ENCODE measurements at regions not wholly inside any gene's neighbourhood (a gene's known extent, or its start where the extent isn't known, plus 50 kb on each side); places are given as distances from the start of the nearest gene placed in this dataset.

DNA sequence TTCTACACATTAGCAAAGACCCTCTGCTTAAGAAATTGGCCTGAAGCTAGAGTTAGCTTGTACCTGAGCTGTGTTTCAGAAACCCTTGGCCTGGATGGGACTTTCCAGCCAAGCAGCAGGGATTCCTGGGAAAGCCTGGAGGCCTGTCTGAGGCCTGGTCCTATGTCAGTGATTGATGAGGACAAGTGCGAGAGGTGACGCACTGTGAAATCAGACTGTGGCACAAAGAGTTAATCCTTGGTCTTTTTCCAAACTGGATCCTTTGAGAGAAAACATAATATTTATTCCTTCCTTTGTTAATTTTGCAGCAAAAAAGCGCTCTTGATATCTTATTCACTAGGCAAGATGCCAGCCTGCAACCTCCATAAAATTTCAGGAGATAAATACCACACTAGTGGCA lies 225.0 kb upstream of the ATP11B start:
- no peak for DNase-seq
- Histone ChIP-seq H3K4me3 (ENCODE audit: low read length) (no peak overlapping the region), H3K36me3 (ENCODE audit: control insufficient read depth, insufficient read depth, low read length) (no peaks in the 10 kb centered on the region), H3K27ac (ENCODE audit: low read length) (no peak overlapping the region), H3K9me3 (ENCODE audit: control insufficient read depth, low read depth, low read length) (no peaks in the 10 kb centered on the region), H3K27me3 (ENCODE audit: control insufficient read depth, insufficient read depth, low read length) (no peaks in the 10 kb centered on the region), H3K4me1 (ENCODE audit: control insufficient read depth, insufficient read depth, low read length) (no peaks in the 10 kb centered on the region)
- 100% methylated on average over 2 of the region's 3 CpGs for WGBS (ENCODE audit: insufficient coverage, low lambda C conversion rate)

DNA sequence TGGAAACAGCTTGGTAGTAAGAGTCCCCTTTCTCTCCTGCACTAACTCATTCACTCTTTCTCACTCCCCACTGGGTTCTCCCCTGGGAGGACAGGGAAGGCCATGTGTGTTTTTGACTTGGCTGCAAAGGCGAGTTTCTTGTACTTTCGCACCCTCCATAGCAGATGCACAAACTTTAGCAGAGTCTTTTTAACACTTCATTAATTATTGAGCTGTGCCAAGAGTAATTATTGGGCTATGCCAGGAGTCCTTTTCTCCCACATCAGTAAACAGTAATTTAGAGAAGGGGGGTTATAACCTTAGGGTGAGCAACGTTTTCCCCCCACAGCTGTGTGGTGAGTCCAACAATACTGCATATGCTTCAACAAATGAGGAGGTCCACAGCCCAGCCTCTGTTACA lies 224.4 kb upstream of the ATP11B start:
- H3K27ac ChIP-seq (ENCODE audit: low read length) = no peak overlapping the region
- H3K36me3 ChIP-seq (ENCODE audit: control insufficient read depth, insufficient read depth, low read length) = no peaks in the 10 kb centered on the region
- no peak overlapping the region for H3K4me3 ChIP-seq (ENCODE audit: low read length)
- no peaks in the 10 kb centered on the region for H3K9me3 ChIP-seq (ENCODE audit: control insufficient read depth, low read depth, low read length)
- DNase-seq = no peak
- H3K27me3 ChIP-seq (ENCODE audit: control insufficient read depth, insufficient read depth, low read length) = no peaks in the 10 kb centered on the region
- 80% methylated on average over 1 of the region's 3 CpGs for WGBS (ENCODE audit: insufficient coverage, low lambda C conversion rate)
- no peaks in the 10 kb centered on the region for H3K4me1 ChIP-seq (ENCODE audit: control insufficient read depth, insufficient read depth, low read length)

DNA sequence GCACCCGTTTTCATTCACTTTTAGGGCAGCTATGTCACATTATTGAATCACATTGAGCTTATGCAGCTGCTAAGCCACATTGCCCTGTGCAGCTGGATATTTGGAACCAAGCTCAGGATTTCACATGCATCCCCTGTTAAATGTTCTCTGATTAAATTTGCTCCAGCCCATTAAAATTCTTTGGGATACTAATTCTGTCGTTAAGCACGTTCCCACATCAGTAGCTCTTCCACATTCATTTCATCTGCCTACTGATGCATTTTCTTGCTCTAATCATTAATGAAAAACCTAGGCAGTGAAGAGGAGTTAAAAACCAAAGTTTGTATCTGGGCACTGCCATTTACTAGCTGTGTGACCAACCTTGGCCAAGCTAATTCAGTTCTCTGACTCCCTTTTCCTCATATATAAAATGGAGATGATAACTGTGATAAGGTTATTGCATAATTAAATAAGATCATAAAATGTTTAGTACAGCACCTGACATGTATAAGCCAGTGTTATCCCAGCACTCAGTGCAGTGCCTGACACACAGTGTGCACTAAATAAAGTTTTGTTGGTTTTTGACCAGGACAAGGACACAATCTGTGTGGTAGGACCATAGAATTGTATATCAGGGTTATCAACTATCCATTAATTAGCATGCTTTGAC lies 222.2 kb upstream of the ATP11B start:
- no peaks in the 10 kb centered on the region for H3K4me1 ChIP-seq (ENCODE audit: control insufficient read depth, insufficient read depth, low read length)
- 48% methylated on average over 2 of the region's 3 CpGs for WGBS (ENCODE audit: insufficient coverage, low lambda C conversion rate)
- peak in 1 of 2 donors; percentile 2 for DNase-seq
- no peak overlapping the region for H3K27ac ChIP-seq (ENCODE audit: low read length)
- no peaks in the 10 kb centered on the region for H3K27me3 ChIP-seq (ENCODE audit: control insufficient read depth, insufficient read depth, low read length)
- H3K36me3 ChIP-seq (ENCODE audit: control insufficient read depth, insufficient read depth, low read length) = no peaks in the 10 kb centered on the region
- H3K9me3 ChIP-seq (ENCODE audit: control insufficient read depth, low read depth, low read length) = no peaks in the 10 kb centered on the region
- H3K4me3 ChIP-seq (ENCODE audit: low read length) = no peak overlapping the region

DNA sequence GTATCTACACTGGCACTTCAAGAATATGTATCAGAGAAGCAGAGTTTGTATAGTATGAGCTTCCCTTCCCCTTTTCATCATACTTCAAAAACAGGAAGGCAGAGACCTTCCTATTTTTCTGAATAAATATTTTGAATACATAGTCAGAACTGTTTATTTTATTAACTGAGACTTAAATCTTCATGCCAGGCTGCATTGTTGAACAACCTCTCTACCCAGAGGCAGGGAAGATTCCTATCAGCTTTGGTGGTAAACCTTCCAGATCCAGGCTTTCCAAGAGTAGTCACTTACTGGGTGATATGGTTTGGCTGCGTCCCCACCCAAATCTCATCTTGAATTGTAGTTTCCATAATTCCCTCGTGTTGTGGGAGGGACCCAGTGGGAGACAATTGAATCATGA lies 217.4 kb upstream of the ATP11B start:
- Histone ChIP-seq H3K36me3 (ENCODE audit: control insufficient read depth, insufficient read depth, low read length) (no peaks in the 10 kb centered on the region), H3K9me3 (ENCODE audit: control insufficient read depth, low read depth, low read length) (no peaks in the 10 kb centered on the region), H3K27me3 (ENCODE audit: control insufficient read depth, insufficient read depth, low read length) (no peaks in the 10 kb centered on the region), H3K4me3 (ENCODE audit: low read length) (no peak overlapping the region), H3K4me1 (ENCODE audit: control insufficient read depth, insufficient read depth, low read length) (no peaks in the 10 kb centered on the region), H3K27ac (ENCODE audit: low read length) (no peak overlapping the region)
- WGBS (ENCODE audit: insufficient coverage, low lambda C conversion rate) = no CpG with 5 or more reads among the region's 2 CpGs
- DNase-seq = no peak

DNA sequence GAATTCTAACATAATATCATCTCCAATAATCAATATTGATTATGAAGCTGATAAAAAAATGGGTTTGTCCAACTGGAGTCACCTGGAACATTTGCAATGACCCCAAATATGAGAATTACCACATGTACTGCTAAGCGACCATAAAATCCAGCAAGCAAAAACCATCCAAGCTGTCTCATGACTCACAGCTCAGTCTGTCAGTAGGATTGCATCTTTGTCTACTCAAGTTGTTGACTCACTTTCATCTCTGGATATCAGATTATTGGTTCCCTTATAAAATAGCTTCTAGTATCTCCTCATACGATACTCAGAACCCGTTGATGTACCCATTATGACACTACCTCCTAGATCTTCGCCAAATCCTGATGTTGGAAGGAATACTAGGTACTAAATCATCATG lies 209.8 kb upstream of the ATP11B start:
- no peaks in the 10 kb centered on the region for H3K36me3 ChIP-seq (ENCODE audit: control insufficient read depth, insufficient read depth, low read length)
- H3K9me3 ChIP-seq (ENCODE audit: control insufficient read depth, low read depth, low read length) = no peaks in the 10 kb centered on the region
- DNase-seq = no peak
- peaks cover 2% of the 10 kb centered on the region for H3K4me1 ChIP-seq (ENCODE audit: control insufficient read depth, insufficient read depth, low read length)
- H3K27me3 ChIP-seq (ENCODE audit: control insufficient read depth, insufficient read depth, low read length) = no peaks in the 10 kb centered on the region
- no peak overlapping the region for H3K27ac ChIP-seq (ENCODE audit: low read length)
- no peak overlapping the region for H3K4me3 ChIP-seq (ENCODE audit: low read length)
- WGBS (ENCODE audit: insufficient coverage, low lambda C conversion rate) = 79% methylated on average over 3 of the region's 4 CpGs

DNA sequence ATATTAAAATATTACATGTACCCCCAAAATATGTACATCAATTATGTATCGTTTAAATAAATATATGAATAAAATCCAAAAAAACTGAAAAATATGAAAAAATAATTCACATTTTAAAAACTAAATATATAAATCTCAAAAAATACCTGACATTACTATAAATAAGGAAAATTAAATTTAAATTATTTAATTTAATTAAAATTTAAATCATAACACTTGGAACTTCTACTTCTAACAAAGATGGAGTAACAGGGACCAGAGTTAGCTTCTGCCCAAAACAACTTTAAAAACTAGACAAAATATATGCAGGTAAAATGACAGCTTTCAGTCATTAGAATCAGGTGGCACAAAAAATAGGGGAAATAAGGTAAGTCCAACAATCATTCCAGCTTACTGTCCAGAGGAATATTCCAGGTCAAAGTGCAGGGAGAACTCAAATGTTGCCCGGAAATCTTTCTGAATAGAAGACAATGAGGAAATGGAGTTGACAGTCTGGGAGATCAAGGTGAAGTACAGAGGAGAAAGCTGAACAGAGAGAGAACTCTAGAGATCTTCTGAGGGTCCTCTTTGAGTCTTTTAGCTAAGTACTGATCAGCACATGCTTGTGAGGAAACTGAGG lies 207.7 kb upstream of the ATP11B start:
- WGBS (ENCODE audit: insufficient coverage, low lambda C conversion rate) = 58% methylated on average over 2 of the region's 2 CpGs

DNA sequence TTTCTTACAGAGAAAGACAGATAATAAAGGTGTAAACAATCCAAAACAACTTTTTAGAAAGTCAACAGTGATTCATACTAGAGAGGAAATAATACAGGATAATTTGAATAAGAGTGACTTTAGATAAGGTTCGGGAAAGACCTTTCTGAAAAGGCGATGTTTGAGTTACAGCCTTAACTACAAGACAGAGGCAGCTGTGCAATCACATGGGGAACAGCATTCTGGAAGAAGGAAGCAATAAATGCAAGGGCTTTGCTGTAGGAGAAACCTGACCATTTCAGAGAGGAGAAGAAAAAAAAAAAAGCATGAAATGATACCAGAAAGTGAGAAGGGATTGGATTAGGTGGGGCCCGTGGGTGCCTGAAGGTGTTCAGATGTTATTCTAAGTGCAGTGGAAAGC lies 200.6 kb upstream of the ATP11B start:
- Histone ChIP-seq H3K36me3 (ENCODE audit: control insufficient read depth, insufficient read depth, low read length) (no peaks in the 10 kb centered on the region), H3K27ac (ENCODE audit: low read length) (no peak overlapping the region), H3K4me1 (ENCODE audit: control insufficient read depth, insufficient read depth, low read length) (no peaks in the 10 kb centered on the region), H3K4me3 (ENCODE audit: low read length) (no peak overlapping the region), H3K27me3 (ENCODE audit: control insufficient read depth, insufficient read depth, low read length) (no peaks in the 10 kb centered on the region), H3K9me3 (ENCODE audit: control insufficient read depth, low read depth, low read length) (no peaks in the 10 kb centered on the region)
- WGBS (ENCODE audit: insufficient coverage, low lambda C conversion rate) = 80% methylated on average over 2 of the region's 3 CpGs
- DNase-seq = no peak

More for the DNA sequence above, 207.7 kb upstream of the ATP11B start:
- Histone ChIP-seq H3K27me3 (ENCODE audit: control insufficient read depth, insufficient read depth, low read length) (no peaks in the 10 kb centered on the region), H3K27ac (ENCODE audit: low read length) (peak overlapping the region; percentile 11), H3K36me3 (ENCODE audit: control insufficient read depth, insufficient read depth, low read length) (no peaks in the 10 kb centered on the region), H3K4me3 (ENCODE audit: low read length) (no peak overlapping the region), H3K4me1 (ENCODE audit: control insufficient read depth, insufficient read depth, low read length) (peaks cover 2% of the 10 kb centered on the region), H3K9me3 (ENCODE audit: control insufficient read depth, low read depth, low read length) (no peaks in the 10 kb centered on the region)
- DNase-seq = peak in 1 of 2 donors; percentile 52

DNA sequence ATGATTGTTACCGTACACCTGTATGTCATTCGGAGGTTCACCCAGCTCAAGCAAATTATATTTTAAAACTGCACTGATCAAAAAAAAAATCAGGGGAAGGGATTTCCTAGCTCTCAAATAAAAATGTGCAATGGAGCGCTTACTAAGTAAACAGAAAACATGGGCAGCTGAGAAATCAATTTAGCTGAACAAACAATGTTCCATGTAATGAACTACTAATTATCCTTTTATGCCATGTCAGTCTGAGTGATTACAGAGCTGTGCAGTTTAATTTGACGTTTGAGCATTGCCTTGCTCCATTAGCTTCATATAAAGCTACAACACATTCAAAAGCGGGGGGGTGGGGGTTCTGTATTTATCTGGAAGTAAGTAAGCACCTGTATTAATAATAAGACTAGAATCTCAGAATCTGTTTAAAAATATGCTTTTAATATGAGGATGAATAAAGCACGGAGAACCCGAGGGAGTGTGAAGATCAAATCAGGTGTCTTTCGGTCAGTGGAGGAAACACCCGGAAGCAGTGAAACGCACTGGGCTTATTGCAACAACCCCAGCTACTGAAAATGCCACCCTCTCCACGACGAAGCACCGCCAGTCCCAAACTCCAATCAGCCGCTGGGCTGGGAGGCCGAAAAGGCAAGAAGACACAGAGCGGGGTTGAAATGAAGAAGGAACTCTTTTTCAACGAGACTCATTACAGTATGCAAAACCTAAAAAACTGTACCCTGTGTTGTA lies 196.5 kb upstream of the ATP11B start:
- WGBS (ENCODE audit: insufficient coverage, low lambda C conversion rate) = 100% methylated on average over 1 of the region's 17 CpGs
- Histone ChIP-seq H3K27ac (ENCODE audit: low read length) (no peak overlapping the region), H3K9me3 (ENCODE audit: control insufficient read depth, low read depth, low read length) (no peaks in the 10 kb centered on the region), H3K4me1 (ENCODE audit: control insufficient read depth, insufficient read depth, low read length) (no peaks in the 10 kb centered on the region), H3K36me3 (ENCODE audit: control insufficient read depth, insufficient read depth, low read length) (no peaks in the 10 kb centered on the region), H3K27me3 (ENCODE audit: control insufficient read depth, insufficient read depth, low read length) (no peaks in the 10 kb centered on the region), H3K4me3 (ENCODE audit: low read length) (no peak overlapping the region)
- no peak for DNase-seq

DNA sequence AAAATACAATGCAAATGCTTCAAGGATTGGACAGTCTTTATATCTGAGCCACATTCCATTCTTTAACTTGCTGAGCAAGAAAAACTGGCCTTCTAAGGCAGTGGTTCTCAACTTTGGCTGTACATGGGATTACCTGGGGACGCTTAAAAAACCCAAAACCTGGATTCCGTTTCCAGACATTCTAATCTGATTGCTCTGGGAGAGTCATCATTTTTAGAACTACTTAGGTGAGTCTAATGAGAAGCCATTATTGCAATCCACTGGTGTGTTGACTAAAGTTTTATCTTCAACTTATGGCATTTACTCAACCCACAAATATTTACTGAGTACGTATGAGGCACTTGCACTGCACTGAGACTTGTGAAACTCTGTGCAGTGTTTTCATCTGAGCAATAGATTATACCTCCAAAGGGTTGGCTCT lies 195.7 kb upstream of the ATP11B start:
- Histone ChIP-seq H3K9me3 (ENCODE audit: control insufficient read depth, low read depth, low read length) (no peaks in the 10 kb centered on the region), H3K27me3 (ENCODE audit: control insufficient read depth, insufficient read depth, low read length) (no peaks in the 10 kb centered on the region), H3K36me3 (ENCODE audit: control insufficient read depth, insufficient read depth, low read length) (no peaks in the 10 kb centered on the region), H3K4me3 (ENCODE audit: low read length) (no peak overlapping the region), H3K27ac (ENCODE audit: low read length) (no peak overlapping the region), H3K4me1 (ENCODE audit: control insufficient read depth, insufficient read depth, low read length) (no peaks in the 10 kb centered on the region)
- no peak for DNase-seq
- WGBS (ENCODE audit: insufficient coverage, low lambda C conversion rate) = 33% methylated on average over 1 of the region's 3 CpGs

DNA sequence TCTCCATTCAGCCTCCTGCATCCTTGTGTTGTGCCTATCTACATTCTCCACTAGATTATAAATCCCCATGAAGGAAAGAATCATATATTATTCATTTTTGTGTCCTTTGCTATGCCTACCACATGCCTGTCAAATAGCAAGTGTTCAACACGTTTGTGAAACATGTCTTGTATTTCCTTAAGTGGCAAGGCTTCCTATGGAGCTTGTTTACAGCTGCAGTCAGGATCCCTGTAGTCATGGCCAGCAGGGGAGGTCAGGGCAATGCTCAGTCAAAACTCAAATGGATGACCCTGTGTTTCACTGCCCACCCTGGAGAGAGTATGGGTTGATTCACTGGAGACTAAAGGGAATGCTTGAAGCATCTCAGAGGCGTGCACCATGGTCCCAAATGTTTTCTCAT lies 191.7 kb upstream of the ATP11B start:
- Histone ChIP-seq H3K27me3 (ENCODE audit: control insufficient read depth, insufficient read depth, low read length) (no peaks in the 10 kb centered on the region), H3K27ac (ENCODE audit: low read length) (no peak overlapping the region), H3K36me3 (ENCODE audit: control insufficient read depth, insufficient read depth, low read length) (no peaks in the 10 kb centered on the region), H3K9me3 (ENCODE audit: control insufficient read depth, low read depth, low read length) (no peaks in the 10 kb centered on the region), H3K4me1 (ENCODE audit: control insufficient read depth, insufficient read depth, low read length) (peaks cover 10% of the 10 kb centered on the region), H3K4me3 (ENCODE audit: low read length) (no peak overlapping the region)
- no CpG with 5 or more reads among the region's 2 CpGs for WGBS (ENCODE audit: insufficient coverage, low lambda C conversion rate)
- DNase-seq = no peak
